PC-9 (cell line): ENCODE measurements at regions not wholly inside any gene's neighbourhood (a gene's known extent, or its start where the extent isn't known, plus 50 kb on each side); places are given as distances from the start of the nearest gene placed in this dataset.

Experiments
- BruUV-seq: library from RNA; stranded (reverse); fragments of 400-500 nt; replicated peaks from 2 replicates; lab custom pipeline; 2021; lab: Mats Ljungman, UMichigan
- CTCF ChIA-PET: fragments of 300-600 bp; sonication (Branson Sonifier 250); formaldehyde crosslinking; loops from one replicate; lab custom pipeline; 2022; ENCODE audit warnings: antibody characterized with exemption; lab: Charles Lee
- POLR2A ChIA-PET: fragments of 300-600 bp; sonication (Branson Sonifier 250); formaldehyde crosslinking; loops from one replicate; lab custom pipeline; 2022; ENCODE audit warnings: antibody characterized with exemption; ENCODE audit not compliant: unreplicated experiment; lab: Charles Lee
- DNase-seq, 2 experiments: peaks; one replicate each; pipeline versions ENCODE4 v3.0.0 to v3.0.0-alpha.2; 2015 to 2022; ENCODE audit warnings: mixed read lengths in 1 of 2
- H2AFZ ChIP-seq: fragments of 200-600 bp; sonication (generic); 2 replicates; pipeline ENCODE4 v1.8.1; 2017; ENCODE audit warnings: antibody characterized with exemption
- H3F3A ChIP-seq: fragments of 200-600 bp; sonication (generic); 2 replicates; pipeline ENCODE4 v1.8.1; 2017; ENCODE audit warnings: antibody characterized with exemption, mild to moderate bottlenecking, low read depth; ENCODE audit not compliant: insufficient read depth
- H3K27ac ChIP-seq: fragments of 200-600 bp; sonication (generic); 2 replicates; pipeline ENCODE4 v1.6.1; 2016; ENCODE audit warnings: mixed run types
- H3K27me3 ChIP-seq: fragments of 200-600 bp; sonication (generic); 2 replicates; pipeline ENCODE4 v1.6.1; 2016; ENCODE audit warnings: low read depth, mixed run types; ENCODE audit not compliant: insufficient read depth
- H3K36me3 ChIP-seq: fragments of 200-600 bp; sonication (generic); 2 replicates; pipeline ENCODE4 v1.6.1; 2016; ENCODE audit warnings: low read depth, mixed run types
- H3K4me1 ChIP-seq: fragments of 200-600 bp; sonication (generic); replicated peaks from 2 replicates; pipeline ENCODE4 v1.6.1; 2016; ENCODE audit warnings: mixed run types; ENCODE audit not compliant: insufficient read depth
- H3K4me2 ChIP-seq: fragments of 200-600 bp; sonication (generic); 2 replicates; pipeline ENCODE4 v1.6.1; 2017; ENCODE audit warnings: mixed run types
- H3K4me3 ChIP-seq: fragments of 200-600 bp; sonication (generic); 2 replicates; pipeline ENCODE4 v1.6.1; 2016; ENCODE audit warnings: mixed run types
- H3K79me2 ChIP-seq: fragments of 200-600 bp; sonication (generic); 2 replicates; pipeline ENCODE4 v1.6.1; 2017; ENCODE audit warnings: low read depth, mixed run types
- H3K9me2 ChIP-seq: fragments of 200-600 bp; sonication (generic); 2 replicates; pipeline ENCODE4 v1.8.1; 2017; ENCODE audit warnings: mild to moderate bottlenecking; ENCODE audit not compliant: insufficient read depth
- H3K9me3 ChIP-seq: fragments of 200-600 bp; sonication (generic); 2 replicates; pipeline ENCODE4 v1.8.1; 2016; ENCODE audit warnings: low read depth; ENCODE audit not compliant: insufficient read depth
- H4K20me1 ChIP-seq: fragments of 200-600 bp; sonication (generic); 2 replicates; pipeline ENCODE4 v1.8.1; 2017; ENCODE audit not compliant: insufficient read depth
- CTCF ChIP-seq: fragments of 200-600 bp; sonication (generic); conservative IDR thresholded peaks from 2 replicates; pipeline ENCODE4 v1.6.1; 2017; ENCODE audit warnings: mixed run types, antibody characterized with exemption, mild to moderate bottlenecking, moderate library complexity
- EZH2 ChIP-seq: fragments of 200-600 bp; sonication (generic); IDR thresholded peaks from 2 replicates; pipeline ENCODE4 v1.8.0; 2017; ENCODE audit warnings: antibody characterized with exemption, low read depth
- intact Hi-C: fragments of 100-400 bp; cut with micrococcal nuclease; formaldehyde crosslinking; loops from one replicate; pipeline ENCODE4 v1.10.0; 2022; ENCODE audit not compliant: unreplicated experiment

GRCh38 chr3:192009903-192010302 is 548.9 kb downstream of the PYDC2 start:
- BruUV-seq, result no TSS peak
- no peak for DNase-seq
- TF ChIP-seq EZH2 (no peak), CTCF (no peak)
- no peak overlapping the region for H3K27ac ChIP-seq
- H4K20me1 ChIP-seq, result no peaks in the 10 kb centered on the region
- H2AFZ ChIP-seq, result no peak overlapping the region
- no peaks in the 10 kb centered on the region for H3K9me3 ChIP-seq
- no peak overlapping the region for H3K4me2 ChIP-seq
- no peaks in the 10 kb centered on the region for H3K79me2 ChIP-seq
- no peak overlapping the region for H3K4me3 ChIP-seq
- no peaks in the 10 kb centered on the region; the same call in 1 of the 2 replicates for H3K9me2 ChIP-seq
- ChIA-PET POLR2A (no interaction called here), CTCF (no interaction called here)
- H3K27me3 ChIP-seq, result no peaks in the 10 kb centered on the region
- H3F3A ChIP-seq, result no peaks in the 10 kb centered on the region
- no peaks in the 10 kb centered on the region for H3K36me3 ChIP-seq
- H3K4me1 ChIP-seq, result no peaks in the 10 kb centered on the region
- intact Hi-C loops, result loop anchor here (10.0 kb wide), 1 partner anchor 145 kb away; no protein-coding TSS in a partner anchor

GRCh38 chr3:192010490-192010889 is 549.5 kb downstream of the PYDC2 start:
- no peaks in the 10 kb centered on the region for H3K27me3 ChIP-seq
- H3K9me2 ChIP-seq, result no peaks in the 10 kb centered on the region; the same call in 1 of the 2 replicates
- H3K79me2 ChIP-seq, result no peaks in the 10 kb centered on the region
- intact Hi-C loops, result loop anchor here (10.0 kb wide), 1 partner anchor 146 kb away; no protein-coding TSS in a partner anchor
- no TSS peak for BruUV-seq
- no peak overlapping the region for H2AFZ ChIP-seq
- H3F3A ChIP-seq, result no peaks in the 10 kb centered on the region
- TF ChIP-seq EZH2, result no peak
- TF ChIP-seq CTCF, result no peak
- H4K20me1 ChIP-seq, result no peaks in the 10 kb centered on the region
- ChIA-PET POLR2A (no interaction called here), CTCF (no interaction called here)
- no peaks in the 10 kb centered on the region for H3K36me3 ChIP-seq
- no peaks in the 10 kb centered on the region for H3K4me1 ChIP-seq
- H3K9me3 ChIP-seq, result no peaks in the 10 kb centered on the region
- no peak overlapping the region for H3K27ac ChIP-seq
- DNase-seq, result no peak
- H3K4me2 ChIP-seq, result no peak overlapping the region
- no peak overlapping the region for H3K4me3 ChIP-seq

- Histone ChIP-seq H3K9me2 (no peaks in the 10 kb centered on the region; the same call in 1 of the 2 replicates), H3K36me3 (no peaks in the 10 kb centered on the region), H3K4me1 (no peaks in the 10 kb centered on the region), H3K9me3 (no peaks in the 10 kb centered on the region), H3K79me2 (no peaks in the 10 kb centered on the region), H3K4me2 (no peak overlapping the region), H3K4me3 (no peak overlapping the region), H3K27ac (no peak overlapping the region), H3K27me3 (no peaks in the 10 kb centered on the region), H3F3A (no peaks in the 10 kb centered on the region), H2AFZ (no peak overlapping the region), H4K20me1 (no peaks in the 10 kb centered on the region)
- BruUV-seq, result no TSS peak
- ChIA-PET CTCF (no interaction called here), POLR2A (no interaction called here)
- intact Hi-C loops, result loop anchor here (10.0 kb wide), 1 partner anchor 146 kb away; no protein-coding TSS in a partner anchor
- DNase-seq, result no peak
- no peak for TF ChIP-seq CTCF
- TF ChIP-seq EZH2, result no peak
Observed at GRCh38 chr3:192011137-192011536, 550.2 kb downstream of the PYDC2 start.
